NCI-H2081 treated with DMSO at 0.1 percent for 48 hours (cell line): ENCODE measurements at regions not wholly inside any gene's neighbourhood (a gene's known extent, or its start where the extent isn't known, plus 50 kb on each side); places are given as distances from the start of the nearest gene placed in this dataset.

Source experiments
- DNase-seq: peaks from one replicate; lab custom pipeline; 2025; lab: John Stamatoyannopoulos, UW

DNA sequence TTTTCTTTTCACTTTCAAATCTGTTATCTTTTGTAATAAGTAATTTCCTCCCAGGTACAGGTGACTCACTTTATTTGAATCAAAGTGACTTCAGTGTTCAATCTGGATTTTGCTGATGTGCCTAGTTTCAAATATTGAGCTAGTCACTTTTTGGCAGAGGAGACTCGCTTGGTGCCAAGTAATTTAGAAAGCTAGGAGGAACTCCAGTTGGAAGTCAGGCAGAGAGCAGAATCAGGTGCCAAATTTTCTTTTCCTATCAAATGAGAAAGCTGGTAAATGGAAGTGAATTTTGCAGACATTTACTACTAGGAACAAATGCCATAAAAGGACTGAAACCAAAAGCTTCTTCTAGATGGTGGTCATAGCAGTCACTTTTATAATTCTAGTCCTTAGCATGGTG, 656.0 kb upstream of the KIF2B start:
- no peak for DNase-seq

DNA sequence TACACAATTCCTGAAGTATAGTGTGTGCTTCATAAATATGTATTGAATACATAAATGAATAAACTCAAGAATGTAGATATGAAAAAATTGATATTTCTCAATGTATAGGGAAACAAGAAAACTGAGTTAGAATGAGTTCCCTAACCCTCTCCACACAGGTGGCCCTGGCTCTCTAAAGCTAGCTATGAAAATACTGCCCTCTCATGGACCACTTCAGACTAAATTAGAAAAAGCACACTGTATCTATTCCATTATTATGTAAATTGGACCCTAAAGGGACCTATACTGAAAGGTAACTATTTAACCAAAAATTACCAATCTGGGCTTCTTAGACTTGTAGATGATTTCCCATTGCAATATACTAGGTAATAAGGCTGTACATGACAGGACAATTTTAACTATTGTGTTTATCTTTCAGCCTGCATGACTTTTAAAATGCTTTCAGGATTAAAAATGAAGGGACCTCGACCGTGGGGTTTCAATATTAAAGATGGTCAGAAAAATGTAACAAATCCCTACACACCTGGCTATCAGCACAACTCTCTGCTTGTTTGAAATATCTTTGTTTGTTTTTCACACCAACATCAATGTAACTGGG, 672.5 kb upstream of the KIF2B start:
- peak; percentile 22 for DNase-seq

- no peak for DNase-seq
These were observed 673.4 kb upstream of the KIF2B start for GRCh38 chr17:53149316-53149715.

- DNase-seq = no peak
These were observed 674.7 kb upstream of the KIF2B start for GRCh38 chr17:53148058-53148457.

- DNase-seq = no peak
These were observed 679.8 kb upstream of the KIF2B start for GRCh38 chr17:53142890-53143289.

- DNase-seq = no peak
These were observed 681.0 kb upstream of the KIF2B start for GRCh38 chr17:53141731-53142130.

DNA sequence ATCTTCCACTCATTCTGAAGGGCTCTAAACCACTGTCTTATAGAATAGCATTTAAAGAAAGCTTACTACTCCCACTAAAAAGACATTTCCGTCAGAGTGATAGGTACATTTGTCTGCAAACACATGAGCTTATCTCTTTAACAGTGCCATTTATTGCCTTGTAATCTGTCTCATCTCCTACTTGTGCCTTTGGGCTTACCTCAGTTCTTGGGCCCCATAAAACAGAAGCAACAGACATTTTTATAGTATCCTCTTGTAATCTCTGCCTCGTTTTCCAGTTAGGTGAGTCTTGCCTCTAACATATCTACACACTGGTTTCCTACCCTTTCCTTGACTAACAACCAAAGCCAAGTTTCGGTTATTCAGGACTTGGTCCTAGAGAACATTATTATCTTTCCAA, 681.4 kb upstream of the KIF2B start:
- no peak for DNase-seq

- no peak for DNase-seq
These were observed 684.9 kb upstream of the KIF2B start for GRCh38 chr17:53137869-53138268.

DNA sequence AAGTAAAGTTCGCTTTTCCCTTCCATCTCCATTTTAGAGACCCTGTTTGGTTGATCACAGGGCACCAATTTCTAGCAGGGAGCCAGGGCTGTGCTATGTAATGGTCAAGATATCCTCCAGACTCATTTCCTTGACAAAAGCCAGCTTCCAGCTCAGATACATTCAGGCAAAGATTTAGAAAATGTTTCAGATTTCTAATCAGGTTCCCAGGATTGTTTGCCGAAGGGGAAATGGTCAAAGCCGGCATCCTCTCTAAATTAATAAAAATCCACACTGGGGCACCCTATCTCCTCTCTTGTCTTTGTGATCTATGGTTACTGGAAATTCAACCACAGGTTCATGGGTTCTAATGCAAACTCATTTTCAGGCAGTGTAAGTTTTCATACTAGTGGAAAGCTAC, 686.8 kb upstream of the KIF2B start:
- no peak for DNase-seq

DNA sequence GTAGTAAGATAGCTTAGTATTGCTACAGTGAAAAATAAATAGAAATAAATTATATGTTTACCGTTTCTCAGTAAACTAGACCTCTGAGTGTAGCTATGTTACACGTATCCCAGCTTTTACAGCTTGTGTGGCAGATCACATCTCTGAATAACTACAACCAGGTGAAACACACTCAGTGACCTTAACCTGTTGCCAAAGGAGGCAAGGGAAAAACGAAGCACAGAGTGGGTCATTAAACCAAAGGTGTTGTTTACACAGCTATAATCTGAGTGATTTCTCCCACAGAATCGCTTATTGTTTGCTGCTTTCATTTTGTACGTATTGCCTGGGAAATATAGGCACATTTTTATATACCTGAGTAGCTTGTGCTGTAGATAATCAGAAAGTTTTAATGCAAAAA, 688.2 kb upstream of the KIF2B start:
- DNase-seq = no peak

GRCh38 chr17:53133876-53134275, 688.9 kb upstream of the KIF2B start:
- DNase-seq = peak; percentile 86

DNA sequence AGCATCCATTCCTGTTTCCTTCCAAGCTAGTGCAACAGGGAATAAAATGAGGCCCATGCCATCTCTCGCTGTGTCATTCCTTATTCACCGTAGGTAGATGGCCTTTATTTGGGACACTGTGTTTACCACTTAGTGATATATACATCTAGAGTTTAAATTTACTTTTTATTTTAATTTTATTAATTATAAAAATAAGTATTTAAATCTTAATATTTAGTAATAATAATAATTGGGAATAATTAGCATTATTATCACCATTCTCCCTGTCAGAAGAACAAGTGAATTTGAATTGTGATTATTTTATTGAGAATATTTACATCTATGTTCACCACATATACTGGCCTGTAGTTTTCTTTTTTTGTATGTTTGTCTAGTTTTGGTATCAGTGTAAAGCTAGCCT, 692.9 kb upstream of the KIF2B start:
- DNase-seq = no peak

- DNase-seq = no peak
These were observed 695.4 kb upstream of the KIF2B start for GRCh38 chr17:53127331-53127730.

DNA sequence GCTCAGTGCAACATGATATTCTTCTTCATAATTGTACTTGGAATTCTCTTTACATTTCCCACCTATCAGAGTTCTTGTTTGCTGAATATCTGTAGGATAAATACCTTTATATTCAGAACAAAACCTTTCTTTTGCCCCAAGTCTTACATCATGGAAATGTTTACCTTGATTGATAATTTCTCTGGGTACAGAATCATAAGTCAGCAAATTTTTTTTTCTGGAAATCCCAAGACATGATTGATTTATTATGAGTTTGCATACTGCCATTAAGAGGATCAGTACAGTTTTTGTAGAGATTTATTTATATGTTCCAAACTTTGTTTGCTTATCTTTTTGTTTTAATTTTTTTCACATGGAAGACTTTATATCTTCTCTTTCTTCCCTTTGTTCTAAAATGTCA, 699.8 kb upstream of the KIF2B start:
- no peak for DNase-seq

- no peak for DNase-seq
These were observed 703.0 kb upstream of the KIF2B start for GRCh38 chr17:53119773-53120172.

GRCh38 chr17:53118948-53119347, 703.8 kb upstream of the KIF2B start:
- DNase-seq = no peak

- no peak for DNase-seq
These were observed 715.8 kb upstream of the KIF2B start for GRCh38 chr17:53106886-53107285.

GRCh38 chr17:53101706-53102105, 721.0 kb upstream of the KIF2B start:
- no peak for DNase-seq

- DNase-seq = no peak
These were observed 722.6 kb upstream of the KIF2B start for GRCh38 chr17:53100126-53100525.

GRCh38 chr17:53093391-53093790, 729.3 kb upstream of the KIF2B start:
- DNase-seq = no peak

DNA sequence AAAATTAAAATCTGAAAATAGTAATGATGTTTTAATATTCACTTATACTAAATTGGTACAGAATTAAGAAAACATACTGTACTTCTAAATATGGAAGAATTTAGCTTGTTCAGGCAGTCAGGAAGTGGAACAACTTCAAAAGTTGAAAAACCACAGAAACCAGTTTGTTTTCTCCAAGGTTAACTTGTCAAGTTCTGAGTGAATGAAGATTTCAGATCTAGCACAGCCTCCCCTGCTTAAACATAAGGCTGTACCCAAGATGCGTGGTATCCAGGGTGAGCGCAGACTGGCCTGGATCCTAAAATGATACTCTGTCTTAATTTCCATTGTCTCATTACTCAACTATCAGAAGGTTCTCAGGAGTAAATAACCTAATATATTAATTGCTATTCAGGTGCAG, 730.7 kb upstream of the KIF2B start:
- DNase-seq = no peak

GRCh38 chr17:53090770-53091169, 732.0 kb upstream of the KIF2B start:
- no peak for DNase-seq

DNA sequence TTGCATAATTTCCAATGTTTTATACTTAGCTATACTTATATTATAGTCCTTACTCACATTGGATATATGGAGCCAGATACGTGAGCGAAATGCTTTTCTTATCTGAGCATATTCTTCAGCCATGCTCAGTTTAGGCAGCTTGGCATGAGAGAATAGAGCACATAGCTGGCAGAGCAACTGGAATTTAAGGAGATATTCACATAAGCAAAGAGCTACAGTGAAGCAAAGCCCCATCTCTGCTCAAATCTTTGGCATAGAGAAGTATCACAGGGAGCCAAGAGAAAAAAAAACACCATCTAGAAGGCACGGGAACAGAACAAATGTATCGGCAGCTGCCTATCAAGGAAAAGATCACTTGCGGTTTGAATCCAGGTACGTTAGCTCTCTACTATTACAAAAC, 734.2 kb upstream of the KIF2B start:
- DNase-seq = no peak

DNA sequence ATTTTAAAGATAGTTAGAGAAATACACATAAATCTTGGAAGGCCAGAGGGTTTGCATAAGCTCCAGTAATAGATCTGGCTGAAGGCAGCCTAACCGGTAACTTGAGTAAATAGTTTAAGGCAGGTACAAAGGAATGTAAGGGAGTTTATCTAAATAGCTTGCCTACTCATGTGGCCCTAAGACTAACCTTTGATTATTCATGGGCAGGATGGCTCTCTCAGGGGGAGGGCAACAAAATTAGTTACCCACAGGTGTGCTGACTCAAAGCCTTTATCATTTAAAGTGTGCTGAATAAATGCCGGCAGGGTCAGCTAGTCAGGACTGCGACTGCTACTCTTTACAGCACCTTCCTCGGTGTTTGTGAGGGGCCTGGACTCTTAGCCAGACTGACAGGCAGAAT, 761.3 kb upstream of the KIF2B start:
- DNase-seq = no peak

GRCh38 chr17:53058031-53058430, 764.7 kb upstream of the KIF2B start:
- no peak for DNase-seq
